Right renal cortex interstitium (tissue), 3 donors: ENCODE measurements at regions not wholly inside any gene's neighbourhood (a gene's known extent, or its start where the extent isn't known, plus 50 kb on each side); places are given as distances from the start of the nearest gene placed in this dataset.
"Not testable (repeated sequence)": the region's sequence is repeated elsewhere in the genome, so short reads cannot be mapped to it uniquely, and the experiment has no call there.

Experiments
- DNase-seq, 3 donors: peaks; one replicate each; pipeline ENCODE4 v3.0.0-alpha.2; 2013; ENCODE audit warnings: low read depth in 3 of 3, low spot score in 2 of 3

DNA sequence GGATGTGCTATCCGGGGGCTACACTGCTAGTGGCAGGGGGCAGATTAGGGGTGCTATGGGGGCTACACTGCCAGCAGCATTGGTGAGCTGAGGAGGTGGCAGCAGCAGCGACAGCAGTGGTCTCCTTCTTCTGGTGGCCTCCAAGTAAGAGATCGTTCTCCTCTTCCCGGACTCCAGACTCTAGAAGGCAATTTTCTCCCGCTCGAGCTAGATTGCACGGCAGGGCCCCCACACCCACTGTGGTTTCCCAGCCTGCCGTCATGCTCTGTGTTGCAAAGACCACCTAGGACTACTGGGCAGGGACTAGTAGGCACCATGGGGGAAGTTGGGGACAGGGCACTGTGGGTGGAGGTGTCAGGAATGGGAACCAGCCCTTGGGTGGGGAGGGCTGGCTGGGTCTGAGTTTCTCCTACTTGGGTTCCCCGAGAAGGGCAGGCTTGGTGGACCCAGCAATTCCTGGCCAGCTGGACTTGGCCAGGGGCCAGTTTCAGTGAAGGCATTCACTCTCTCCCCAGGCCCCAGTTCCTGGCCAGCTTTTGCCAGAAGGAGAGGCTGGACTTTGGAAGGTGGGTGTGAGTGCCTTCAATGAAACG lies 203.4 kb upstream of the WSB1 start:
- DNase-seq, result not testable (repeated sequence)

DNA sequence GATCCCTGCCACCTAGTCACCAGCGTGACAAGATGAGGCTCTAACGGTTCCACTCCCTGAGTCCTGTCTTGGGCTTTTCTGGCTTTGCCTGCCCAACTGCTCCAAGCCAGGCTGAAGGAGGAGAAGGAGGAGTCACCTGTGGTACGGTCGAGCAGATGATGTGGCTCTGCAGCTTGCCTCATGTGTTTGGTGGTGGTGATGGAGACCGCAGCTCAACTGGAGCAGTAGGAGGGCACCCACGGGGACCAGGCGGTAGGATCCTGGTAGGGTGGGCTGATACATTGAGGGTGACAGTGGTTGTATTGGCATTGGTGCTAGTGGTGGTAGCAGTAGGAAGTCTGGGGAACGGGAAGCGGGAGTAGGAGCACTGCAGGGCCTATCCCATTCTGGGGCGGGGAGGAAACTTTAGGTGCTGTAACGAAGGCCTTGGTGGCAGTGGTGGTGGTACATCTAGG lies 202.8 kb upstream of the WSB1 start:
- no peak for DNase-seq

DNA sequence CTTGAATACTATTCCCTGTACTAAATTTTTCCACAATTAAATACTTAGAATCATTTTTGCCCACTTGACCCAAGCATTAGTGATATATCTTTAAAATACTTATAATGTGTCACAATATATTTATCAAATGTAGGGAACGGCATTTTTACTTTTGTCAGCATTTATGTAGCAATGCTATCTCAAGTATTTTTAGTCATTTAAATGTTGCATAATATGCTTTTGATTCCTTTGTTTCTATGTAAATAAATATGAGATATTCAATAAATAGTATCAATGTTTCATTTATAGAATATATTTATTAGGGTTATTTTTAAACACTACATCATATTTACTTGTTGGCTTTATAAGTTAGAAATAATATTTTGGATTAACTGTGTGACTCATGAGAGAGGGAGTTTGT lies 199.7 kb upstream of the WSB1 start:
- not testable (repeated sequence) for DNase-seq

GRCh38 chr17:27095821-27096220 lies 198.1 kb upstream of the WSB1 start:
- DNase-seq, result not testable (repeated sequence)

DNA sequence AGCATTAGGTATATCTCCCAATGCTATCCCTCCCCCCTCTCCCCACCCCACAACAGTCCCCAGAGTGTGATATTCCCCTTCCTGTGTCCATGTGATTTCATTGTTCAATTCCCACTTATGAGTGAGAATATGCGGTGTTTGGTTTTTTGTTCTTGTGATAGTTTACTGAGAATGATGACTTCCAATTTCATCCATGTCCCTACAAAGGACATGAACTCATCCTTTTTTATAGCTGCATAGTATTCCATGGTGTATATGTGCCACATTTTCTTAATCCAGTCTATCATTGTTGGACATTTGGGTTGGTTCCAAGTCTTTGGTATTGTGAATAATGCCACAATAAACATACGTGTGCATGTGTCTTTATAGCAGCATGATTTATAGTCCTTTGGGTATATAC lies 194.6 kb upstream of the WSB1 start:
- DNase-seq, result not testable (repeated sequence)

DNA sequence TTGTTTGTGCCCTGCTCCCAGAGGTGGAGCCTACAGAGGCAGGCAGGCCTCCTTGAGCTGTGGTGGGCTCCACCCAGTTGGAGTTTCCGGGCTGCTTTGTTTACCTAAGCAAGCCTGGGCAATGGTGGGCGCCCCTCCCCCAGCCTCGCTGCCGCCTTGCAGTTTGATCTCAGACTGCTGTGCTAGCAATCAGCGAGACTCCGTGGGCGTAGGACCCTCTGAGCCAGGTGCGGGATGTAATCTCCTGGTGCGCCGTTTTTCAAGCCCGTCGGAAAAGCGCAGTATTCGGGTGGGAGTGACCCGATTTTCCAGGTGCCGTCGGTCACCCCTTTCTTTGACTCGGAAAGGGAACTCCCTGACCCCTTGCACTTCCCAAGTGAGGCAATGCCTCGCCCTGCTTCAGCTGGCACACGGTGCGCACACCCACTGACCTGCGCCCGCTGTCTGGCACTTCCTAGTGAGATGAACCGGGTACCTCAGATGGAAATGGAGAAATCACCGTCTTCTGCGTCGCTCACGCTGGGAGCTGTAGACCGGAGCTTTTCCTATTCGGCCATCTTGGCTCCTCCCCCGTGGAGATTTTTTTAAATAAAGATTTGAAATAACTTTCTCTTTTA lies 189.2 kb upstream of the WSB1 start:
- not testable (repeated sequence) for DNase-seq

GRCh38 chr17:27105636-27106035 lies 188.3 kb upstream of the WSB1 start:
- DNase-seq, result no peak

DNA sequence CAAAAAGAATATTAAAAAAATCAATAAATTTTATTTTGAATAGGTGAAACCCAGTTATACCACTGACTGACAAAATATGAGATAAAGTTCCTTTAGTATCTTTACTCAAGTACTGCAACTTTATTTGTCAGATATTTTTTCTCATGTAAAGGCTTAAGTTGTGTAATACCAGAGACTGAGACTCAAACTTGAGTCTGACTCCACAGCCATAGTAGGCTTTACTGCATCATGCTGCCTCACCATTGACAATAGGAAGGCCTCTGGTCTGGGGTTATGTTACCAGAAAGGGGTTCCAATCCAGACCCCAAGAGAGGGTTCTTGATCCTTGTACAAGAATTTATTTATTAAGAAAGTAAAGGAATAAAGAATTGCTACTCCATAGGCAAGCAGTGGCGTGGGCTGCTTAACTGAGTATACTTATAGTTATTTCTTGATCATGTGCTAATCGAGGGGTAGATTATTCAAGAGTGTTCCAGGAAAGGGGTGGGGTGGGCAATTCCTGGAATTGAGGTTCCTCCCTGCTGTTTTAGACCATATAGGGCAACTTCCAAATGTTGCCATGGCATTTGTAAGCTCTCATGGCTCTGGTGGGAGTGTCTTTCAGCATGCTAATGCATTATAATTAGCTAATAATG lies 187.4 kb upstream of the WSB1 start:
- DNase-seq, result no peak

DNA sequence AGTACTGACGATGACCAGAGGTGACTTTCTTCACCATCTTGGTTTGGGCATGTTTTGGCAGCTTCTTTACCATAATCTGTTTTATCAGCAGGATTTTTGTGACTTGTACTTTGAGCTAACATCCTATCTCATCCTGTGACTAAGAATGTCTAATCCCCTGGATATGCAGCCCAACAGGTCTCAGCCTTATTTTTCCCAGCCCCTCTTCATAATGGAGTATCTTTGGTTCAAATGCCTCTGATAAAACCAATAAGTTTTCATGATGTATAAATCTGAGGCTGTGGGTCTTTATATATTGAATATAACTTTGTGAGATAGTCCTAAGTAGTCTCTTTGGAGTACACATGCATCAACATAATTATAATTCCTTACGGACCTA lies 186.9 kb upstream of the WSB1 start:
- DNase-seq, result no peak

- DNase-seq, result not testable (repeated sequence)
Measured at GRCh38 chr17:27107386-27108328, 186.3 kb upstream of the WSB1 start.

- DNase-seq, result no peak
Measured at GRCh38 chr17:27109346-27109745, 184.6 kb upstream of the WSB1 start.

- no peak for DNase-seq
Measured at GRCh38 chr17:27153005-27153404, 140.9 kb upstream of the WSB1 start.

DNA sequence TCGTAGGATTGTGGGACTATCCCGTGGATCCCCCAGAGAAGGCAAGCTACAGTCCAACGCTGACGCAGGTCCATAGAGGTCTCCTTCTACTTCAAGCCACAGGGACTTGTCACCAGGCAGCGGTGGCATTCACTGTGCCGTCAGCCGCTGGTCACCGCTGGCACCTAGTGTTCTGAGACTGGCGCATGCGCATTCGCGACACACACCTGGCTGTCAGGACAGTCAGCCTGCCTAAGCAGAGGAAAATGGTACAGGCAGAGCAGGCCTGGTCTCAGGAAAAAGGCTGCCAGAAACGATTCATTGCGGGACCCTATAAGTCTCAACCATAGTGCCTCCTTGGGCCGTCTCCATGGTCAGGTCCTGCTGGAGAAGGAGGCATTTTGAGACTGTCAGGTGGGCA lies 138.0 kb upstream of the WSB1 start:
- no peak for DNase-seq

- DNase-seq, result no peak
Measured at GRCh38 chr17:27157297-27157696, 136.6 kb upstream of the WSB1 start.

DNA sequence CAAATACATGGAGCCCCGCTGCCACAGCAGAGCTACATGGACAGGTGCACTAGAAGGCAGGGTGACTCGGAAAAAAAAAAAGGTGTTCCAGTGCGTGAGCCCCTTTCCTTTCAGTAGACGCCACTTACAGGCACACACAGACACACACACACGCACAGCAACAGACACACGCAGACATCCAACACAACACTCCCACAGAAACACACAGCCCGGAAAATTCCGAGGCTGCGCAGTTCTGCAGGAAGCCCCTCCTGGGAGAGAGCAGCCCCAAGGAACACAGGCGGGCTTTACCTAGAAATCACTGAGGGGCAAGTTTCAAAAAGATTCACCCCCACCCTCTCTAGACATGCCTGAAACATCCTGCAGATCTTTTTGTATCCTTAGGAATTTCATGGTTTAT lies 136.0 kb upstream of the WSB1 start:
- no peak for DNase-seq

DNA sequence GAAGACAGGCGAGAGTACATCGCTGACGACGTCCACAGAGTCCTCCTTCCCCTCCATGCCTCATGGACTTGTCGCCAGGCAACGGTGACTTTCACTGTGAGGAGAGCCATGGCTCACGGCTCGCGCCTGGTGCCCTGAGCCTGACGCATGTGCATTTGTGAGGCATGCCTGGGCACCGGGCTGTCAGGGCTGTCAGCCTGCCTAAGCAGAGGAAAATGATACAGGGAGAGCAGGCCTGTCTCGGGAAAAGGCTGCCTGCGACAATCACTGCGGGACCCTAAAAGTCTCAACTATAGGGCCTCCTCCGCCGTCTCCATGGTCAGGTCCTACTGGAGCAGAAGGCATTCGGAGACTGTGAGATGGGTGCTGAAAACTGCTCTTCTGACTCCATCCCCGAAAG lies 135.5 kb upstream of the WSB1 start:
- no peak for DNase-seq

GRCh38 chr17:27180322-27180721 lies 113.6 kb upstream of the WSB1 start:
- no peak for DNase-seq

DNA sequence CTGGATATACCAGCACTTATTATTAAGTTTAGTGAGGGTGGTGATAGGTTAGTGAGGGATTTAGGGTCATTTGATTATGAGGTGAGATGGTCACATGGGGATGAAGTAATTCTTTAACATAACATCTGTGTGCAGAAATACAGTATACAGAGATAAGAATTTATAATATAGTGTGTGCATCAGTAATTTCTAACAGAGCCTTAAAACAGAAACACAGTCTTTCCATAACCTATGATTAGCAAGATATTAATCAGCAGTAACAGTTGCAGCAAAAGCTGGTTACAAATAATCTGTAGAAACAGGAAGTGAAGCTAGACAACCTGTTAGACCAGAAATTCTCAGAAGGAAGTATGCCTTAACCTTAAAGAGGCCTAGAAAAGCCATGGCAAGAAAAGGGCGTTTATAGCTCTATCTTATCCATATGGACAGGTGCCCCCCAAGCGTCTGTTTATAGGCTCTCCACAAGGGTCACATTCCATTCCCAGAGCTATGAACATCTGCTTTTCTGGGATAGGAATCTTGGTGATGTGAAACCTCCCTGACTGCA lies 112.5 kb upstream of the WSB1 start:
- DNase-seq, result not testable (repeated sequence)

DNA sequence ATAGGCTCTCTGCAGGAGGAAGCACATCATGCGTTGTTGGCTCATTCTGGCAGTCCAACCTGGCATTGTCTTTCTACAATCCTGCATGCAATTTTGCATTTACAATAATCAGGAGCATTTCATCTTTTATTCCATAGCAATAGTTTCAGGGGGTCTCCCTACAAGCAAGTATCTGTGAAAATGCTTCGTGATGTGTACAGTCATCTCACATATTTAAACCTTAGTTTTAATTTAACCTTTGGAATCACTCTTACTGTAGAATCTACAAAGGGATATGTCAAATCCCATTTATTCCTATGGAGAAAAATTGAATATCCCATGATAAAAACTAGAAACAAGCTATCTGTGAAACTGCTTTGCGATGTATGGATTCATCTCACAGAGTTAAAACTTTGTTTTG lies 112.0 kb upstream of the WSB1 start:
- DNase-seq, result no peak

DNA sequence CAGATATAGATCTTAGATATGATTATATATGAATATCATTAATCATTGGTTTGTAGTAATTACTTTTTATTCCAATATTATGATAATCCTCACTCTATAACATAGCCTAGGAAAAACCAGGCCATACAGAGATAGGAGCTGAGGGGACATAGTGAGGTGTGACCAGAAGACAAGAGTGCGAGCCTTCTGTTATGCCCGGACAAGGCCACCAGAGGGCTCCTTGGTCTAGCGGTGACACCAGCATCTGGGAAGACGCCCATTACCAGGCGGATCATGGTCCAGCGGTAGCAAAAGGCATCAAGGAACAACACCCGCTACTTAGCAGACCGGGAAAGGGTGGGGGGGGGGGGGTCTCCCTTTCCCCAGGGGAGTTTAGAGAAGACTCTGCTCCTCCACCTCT lies 96.4 kb upstream of the WSB1 start:
- DNase-seq, result not testable (repeated sequence)

- DNase-seq, result no peak
Measured at GRCh38 chr17:27199948-27200347, 94.0 kb upstream of the WSB1 start.
